ENCODE measurements at regions not wholly inside any gene's neighbourhood (a gene's known extent, or its start where the extent isn't known, plus 50 kb on each side); places are given as distances from the start of the nearest gene placed in this dataset.
"Not testable (repeated sequence)": the region's sequence is repeated elsewhere in the genome, so short reads cannot be mapped to it uniquely, and the experiment has no call there.

DNA sequence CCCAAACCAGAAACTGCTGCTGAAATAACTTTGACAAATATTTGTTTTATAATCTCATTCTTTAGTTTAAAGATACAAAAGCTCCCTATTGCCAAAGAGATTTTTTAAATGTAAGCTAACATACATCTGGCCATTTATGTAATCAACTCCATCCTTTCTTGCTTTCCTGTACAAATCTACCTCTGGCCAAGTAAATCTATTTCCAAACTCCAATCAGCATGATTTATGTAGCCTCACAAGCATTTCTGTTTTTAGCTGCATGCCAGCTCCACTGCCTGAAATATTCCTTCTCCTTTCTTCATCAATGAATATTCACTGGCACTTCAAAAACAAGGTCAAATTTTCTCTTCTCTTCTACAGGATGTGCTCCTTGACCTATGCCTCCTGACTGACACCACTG lies 80.0 kb downstream of the SHOX2 start:
- intact Hi-C loops (cut with DNase I), result no loop called here
- TF ChIP-seq, protein P1, sequence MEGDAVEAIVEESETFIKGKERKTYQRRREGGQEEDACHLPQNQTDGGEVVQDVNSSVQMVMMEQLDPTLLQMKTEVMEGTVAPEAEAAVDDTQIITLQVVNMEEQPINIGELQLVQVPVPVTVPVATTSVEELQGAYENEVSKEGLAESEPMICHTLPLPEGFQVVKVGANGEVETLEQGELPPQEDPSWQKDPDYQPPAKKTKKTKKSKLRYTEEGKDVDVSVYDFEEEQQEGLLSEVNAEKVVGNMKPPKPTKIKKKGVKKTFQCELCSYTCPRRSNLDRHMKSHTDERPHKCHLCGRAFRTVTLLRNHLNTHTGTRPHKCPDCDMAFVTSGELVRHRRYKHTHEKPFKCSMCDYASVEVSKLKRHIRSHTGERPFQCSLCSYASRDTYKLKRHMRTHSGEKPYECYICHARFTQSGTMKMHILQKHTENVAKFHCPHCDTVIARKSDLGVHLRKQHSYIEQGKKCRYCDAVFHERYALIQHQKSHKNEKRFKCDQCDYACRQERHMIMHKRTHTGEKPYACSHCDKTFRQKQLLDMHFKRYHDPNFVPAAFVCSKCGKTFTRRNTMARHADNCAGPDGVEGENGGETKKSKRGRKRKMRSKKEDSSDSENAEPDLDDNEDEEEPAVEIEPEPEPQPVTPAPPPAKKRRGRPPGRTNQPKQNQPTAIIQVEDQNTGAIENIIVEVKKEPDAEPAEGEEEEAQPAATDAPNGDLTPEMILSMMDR (IDR thresholded peaks at IDR 0.05), result no peak
- H3K4me3 ChIP-seq, result no peak overlapping the region
- no peaks in the 10 kb centered on the region for H3K36me3 ChIP-seq
- no peak overlapping the region for H3K27ac ChIP-seq
- peaks cover 0 to 22% (median 0%) of the 10 kb centered on the region in 11 donors for H3K9me3 ChIP-seq
- no peaks in the 10 kb centered on the region for H3K4me1 ChIP-seq
- ATAC-seq (no peak), DNase-seq (no peak)
- H3K27me3 ChIP-seq, result no peaks in the 10 kb centered on the region

- H3K27me3 ChIP-seq; H3K4me3 ChIP-seq; H3K36me3 ChIP-seq; H3K4me1 ChIP-seq; H3K27ac ChIP-seq; DNase-seq; intact Hi-C loops (cut with DNase I); ATAC-seq: not testable (repeated sequence)
- H3K9me3 ChIP-seq, result peaks cover 0 to 22% (median 7%) of the 10 kb centered on the region in 11 donors
- WGBS, 2 donors, result 79 to 88% methylated on average over 7 to 9 of the region's 18 CpGs
These were observed 86.3 kb downstream of the SHOX2 start for GRCh38 chr3:158019897-158020296.

DNA sequence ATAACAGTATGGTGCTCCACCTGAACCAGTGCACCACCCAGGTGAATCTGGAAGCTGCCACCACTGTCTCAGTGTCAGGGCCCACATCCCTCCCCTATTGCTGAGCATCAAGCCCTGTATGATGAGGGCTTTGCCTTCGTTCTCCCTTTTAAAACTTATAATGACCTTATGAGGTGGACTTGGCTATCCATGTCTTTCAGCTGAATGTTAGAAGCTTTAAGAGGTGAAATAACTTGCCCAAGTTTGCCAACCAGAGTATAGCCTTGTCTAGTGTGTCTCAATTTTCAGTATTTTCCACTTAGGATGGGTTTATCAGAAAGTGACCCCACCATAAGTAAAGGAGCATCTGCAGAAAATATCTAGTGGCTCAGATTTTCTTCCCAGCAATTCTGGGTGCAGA lies 87.8 kb downstream of the SHOX2 start:
- DNase-seq (no peak), ATAC-seq (no peak)
- Histone ChIP-seq H3K4me3 (no peak overlapping the region), H3K4me1 (no peaks in the 10 kb centered on the region), H3K27me3 (no peaks in the 10 kb centered on the region), H3K27ac (no peak overlapping the region), H3K9me3 (peaks cover 0 to 22% (median 7%) of the 10 kb centered on the region in 11 donors), H3K36me3 (no peaks in the 10 kb centered on the region)
- TF ChIP-seq, protein P1 (IDR thresholded peaks at IDR 0.05), result no peak
- intact Hi-C loops (cut with DNase I), result no loop called here
- 70 to 74% methylated on average over 1 of the region's 1 CpG for WGBS, 2 donors

DNA sequence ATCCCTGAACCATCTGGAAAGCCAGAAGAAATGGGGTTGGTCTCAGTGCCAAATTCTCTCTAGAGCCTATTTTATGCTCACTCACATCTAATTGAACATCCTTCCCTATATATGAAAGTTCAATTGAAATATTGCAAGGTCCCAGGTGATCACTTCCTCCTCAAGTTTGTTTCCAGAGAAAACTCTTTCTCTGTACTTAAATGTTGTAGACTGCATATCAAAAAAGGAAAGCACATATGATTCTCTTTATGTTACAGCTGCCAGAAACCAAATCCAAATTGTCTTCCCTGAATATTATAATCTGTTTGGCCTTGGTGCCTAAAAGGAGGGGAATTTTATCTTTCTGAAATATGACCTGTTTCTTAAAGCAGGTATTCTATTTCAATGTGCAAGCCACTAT lies 93.3 kb downstream of the SHOX2 start:
- Histone ChIP-seq H3K27me3 (no peaks in the 10 kb centered on the region), H3K9me3 (peaks cover 0 to 43% (median 11%) of the 10 kb centered on the region in 11 donors), H3K4me1 (no peaks in the 10 kb centered on the region), H3K4me3 (no peak overlapping the region), H3K27ac (no peak overlapping the region), H3K36me3 (no peaks in the 10 kb centered on the region)
- DNase-seq (no peak), ATAC-seq (no peak)
- TF ChIP-seq, protein P1 (IDR thresholded peaks at IDR 0.05), result no peak
- intact Hi-C loops (cut with DNase I), result no loop called here

DNA sequence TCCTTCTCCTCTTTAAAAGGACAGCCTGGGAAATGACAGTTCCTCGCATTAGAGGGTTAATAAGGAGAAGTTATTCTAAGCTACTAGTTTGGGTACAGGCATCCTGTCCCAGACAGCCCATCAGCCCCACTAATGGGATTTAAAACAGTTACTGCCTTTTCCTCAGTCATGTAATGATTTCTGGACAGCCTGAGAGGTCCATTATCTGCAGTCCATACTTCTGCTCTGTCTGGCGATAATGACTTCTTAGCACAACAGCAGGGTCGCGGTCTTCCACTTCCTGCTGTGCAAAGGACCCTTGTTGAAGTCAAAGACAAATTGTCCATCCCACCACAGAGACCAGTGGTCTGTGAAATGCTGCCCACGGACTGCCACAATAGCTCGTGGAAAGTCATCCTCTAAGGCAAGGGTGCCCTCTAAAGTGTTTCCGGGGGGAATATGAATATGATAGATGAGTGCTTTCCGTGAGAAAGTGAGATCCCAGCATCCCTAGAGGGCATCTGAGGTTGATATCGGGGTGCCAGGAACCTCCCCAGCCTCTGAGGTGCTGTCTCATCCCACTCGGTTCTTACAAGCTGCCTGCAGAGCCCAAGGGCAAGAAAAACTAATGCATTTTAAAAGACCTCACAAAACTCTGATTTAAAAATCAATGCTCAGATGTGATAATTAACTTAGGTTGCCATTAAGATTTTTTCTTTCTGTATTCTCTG lies 100.7 kb downstream of the SHOX2 start:
- Histone ChIP-seq H3K4me3 (no peak overlapping the region), H3K36me3 (no peaks in the 10 kb centered on the region), H3K27ac (no peak overlapping the region), H3K9me3 (peaks cover 0 to 37% (median 11%) of the 10 kb centered on the region in 11 donors), H3K27me3 (no peaks in the 10 kb centered on the region), H3K4me1 (no peaks in the 10 kb centered on the region)
- 57 to 59% methylated on average over 10 of the region's 10 CpGs for WGBS, 2 donors
- no peak for DNase-seq
- intact Hi-C loops (cut with DNase I), result no loop called here
- TF ChIP-seq, protein P1 (IDR thresholded peaks at IDR 0.05), result no peak
- ATAC-seq, result no peak

Measured in heart right ventricle (tissue), 16 donors.